ENCODE measurements at regions not wholly inside any gene's neighbourhood (a gene's known extent, or its start where the extent isn't known, plus 50 kb on each side); places are given as distances from the start of the nearest gene placed in this dataset.

GRCh38 chr14:96617635-96618034 is 115.5 kb downstream of the PAPOLA start:
- no peak for DNase-seq (ENCODE audit: low read depth in 2 of 2)

- no peak for DNase-seq (ENCODE audit: low read depth in 2 of 2)
Measured at GRCh38 chr14:96622926-96623325, 120.7 kb downstream of the PAPOLA start.

- DNase-seq (ENCODE audit: low read depth in 2 of 2): no peak
Measured at GRCh38 chr14:96623676-96624484, 121.7 kb downstream of the PAPOLA start.

- no peak for DNase-seq (ENCODE audit: low read depth in 2 of 2)
Measured at GRCh38 chr14:96624661-96625425, 122.7 kb downstream of the PAPOLA start.

GRCh38 chr14:96625426-96625985 is 123.3 kb downstream of the PAPOLA start:
- no peak for DNase-seq (ENCODE audit: low read depth in 2 of 2)

GRCh38 chr14:96626121-96626768 is 124.1 kb downstream of the PAPOLA start:
- DNase-seq (ENCODE audit: low read depth in 2 of 2): no peak

- no peak for DNase-seq (ENCODE audit: low read depth in 2 of 2)
Measured at GRCh38 chr14:96626916-96627315, 124.7 kb downstream of the PAPOLA start.

GRCh38 chr14:96627386-96627785 is 125.2 kb downstream of the PAPOLA start:
- no peak for DNase-seq (ENCODE audit: low read depth in 2 of 2)

- no peak for DNase-seq (ENCODE audit: low read depth in 2 of 2)
Measured at GRCh38 chr14:96627811-96628775, 125.9 kb downstream of the PAPOLA start.

- no peak for DNase-seq (ENCODE audit: low read depth in 2 of 2)
Measured at GRCh38 chr14:96629082-96629481, 126.9 kb downstream of the PAPOLA start.

- no peak for DNase-seq (ENCODE audit: low read depth in 2 of 2)
Measured at GRCh38 chr14:96629558-96630222, 127.5 kb downstream of the PAPOLA start.

GRCh38 chr14:96630281-96630680 is 128.1 kb downstream of the PAPOLA start:
- DNase-seq (ENCODE audit: low read depth in 2 of 2): no peak

GRCh38 chr14:96631030-96631429 is 128.8 kb downstream of the PAPOLA start:
- DNase-seq (ENCODE audit: low read depth in 2 of 2): no peak

GRCh38 chr14:96631621-96632362 is 129.6 kb downstream of the PAPOLA start:
- DNase-seq (ENCODE audit: low read depth in 2 of 2): no peak

- no peak for DNase-seq (ENCODE audit: low read depth in 2 of 2)
Measured at GRCh38 chr14:96632363-96632758, 130.2 kb downstream of the PAPOLA start.

GRCh38 chr14:96633096-96633495 is 130.9 kb downstream of the PAPOLA start:
- no peak for DNase-seq (ENCODE audit: low read depth in 2 of 2)

GRCh38 chr14:96634481-96634880 is 132.3 kb downstream of the PAPOLA start:
- no peak for DNase-seq (ENCODE audit: low read depth in 2 of 2)

- DNase-seq (ENCODE audit: low read depth in 2 of 2): no peak
Measured at GRCh38 chr14:96634896-96635295, 132.7 kb downstream of the PAPOLA start.

GRCh38 chr14:96635850-96636249 is 133.7 kb downstream of the PAPOLA start:
- no peak for DNase-seq (ENCODE audit: low read depth in 2 of 2)

- DNase-seq (ENCODE audit: low read depth in 2 of 2): no peak
Measured at GRCh38 chr14:96637521-96637920, 135.3 kb downstream of the PAPOLA start.

Measured in stimulated activated CD8-positive, alpha-beta memory T cell treated with anti-CD3 and anti-CD28 coated beads, Interleukin-7, amount 100 ng/mL, for 1 hour (primary cell).